ENCODE measurements at regions not wholly inside any gene's neighbourhood (a gene's known extent, or its start where the extent isn't known, plus 50 kb on each side); places are given as distances from the start of the nearest gene placed in this dataset.

- Histone ChIP-seq H3K36me3 (no peaks in the 10 kb centered on the region), H3K27ac (no peak overlapping the region), H3K27me3 (replicated peaks; ENCODE audit: insufficient read depth) (no peaks in the 10 kb centered on the region), H3K4me3 (no peak overlapping the region), H3K4me1 (ENCODE audit: control insufficient read depth in 1 of 2, low read depth in 2 of 2) (no peaks in the 10 kb centered on the region), H3K9me3 (no peaks in the 10 kb centered on the region)
- DNase-seq (ENCODE audit: low spot score) (no peak), ATAC-seq (ENCODE audit: insufficient number of reproducible peaks, low FRiP score, low read depth) (no peak)
- no peak for TF ChIP-seq CTCF (IDR thresholded peaks at IDR 0.05)
Observed at GRCh38 chr4:81951891-81952455, 421.8 kb downstream of the HNRNPD start.

- no peak for TF ChIP-seq CTCF (IDR thresholded peaks at IDR 0.05)
- Histone ChIP-seq H3K27me3 (replicated peaks; ENCODE audit: insufficient read depth) (no peaks in the 10 kb centered on the region), H3K27ac (no peak overlapping the region), H3K9me3 (no peaks in the 10 kb centered on the region), H3K36me3 (no peaks in the 10 kb centered on the region), H3K4me1 (ENCODE audit: control insufficient read depth in 1 of 2, low read depth in 2 of 2) (no peaks in the 10 kb centered on the region), H3K4me3 (no peak overlapping the region)
- DNase-seq (ENCODE audit: low spot score), result no peak
- no peak for ATAC-seq (ENCODE audit: insufficient number of reproducible peaks, low FRiP score, low read depth)
Observed at GRCh38 chr4:81946996-81947395, 426.8 kb downstream of the HNRNPD start.

- TF ChIP-seq CTCF (IDR thresholded peaks at IDR 0.05), result no peak
- ATAC-seq (ENCODE audit: insufficient number of reproducible peaks, low FRiP score, low read depth) (no peak), DNase-seq (ENCODE audit: low spot score) (no peak)
- Histone ChIP-seq H3K4me1 (ENCODE audit: control insufficient read depth in 1 of 2, low read depth in 2 of 2) (no peaks in the 10 kb centered on the region), H3K4me3 (no peak overlapping the region), H3K9me3 (no peaks in the 10 kb centered on the region), H3K36me3 (no peaks in the 10 kb centered on the region), H3K27me3 (replicated peaks; ENCODE audit: insufficient read depth) (no peaks in the 10 kb centered on the region), H3K27ac (no peak overlapping the region)
Observed at GRCh38 chr4:81930506-81931238, 443.1 kb downstream of the HNRNPD start.

- ATAC-seq (ENCODE audit: insufficient number of reproducible peaks, low FRiP score, low read depth) (no peak), DNase-seq (ENCODE audit: low spot score) (no peak)
- no peaks in the 10 kb centered on the region for H3K36me3 ChIP-seq
- H3K27ac ChIP-seq, result no peak overlapping the region
- H3K9me3 ChIP-seq, result no peaks in the 10 kb centered on the region
- no peaks in the 10 kb centered on the region for H3K4me1 ChIP-seq (ENCODE audit: control insufficient read depth in 1 of 2, low read depth in 2 of 2)
- H3K27me3 ChIP-seq (replicated peaks; ENCODE audit: insufficient read depth), result no peaks in the 10 kb centered on the region
- no peak overlapping the region for H3K4me3 ChIP-seq
- no peak for TF ChIP-seq CTCF (IDR thresholded peaks at IDR 0.05)
Observed at GRCh38 chr4:81923140-81923539, 450.7 kb downstream of the HNRNPD start.

- no peak for DNase-seq (ENCODE audit: low spot score)
- no peaks in the 10 kb centered on the region for H3K27me3 ChIP-seq (replicated peaks; ENCODE audit: insufficient read depth)
- no peaks in the 10 kb centered on the region for H3K9me3 ChIP-seq
- no peak overlapping the region for H3K27ac ChIP-seq
- H3K4me3 ChIP-seq, result no peak overlapping the region
- no peak for TF ChIP-seq CTCF (IDR thresholded peaks at IDR 0.05)
- no peaks in the 10 kb centered on the region for H3K36me3 ChIP-seq
- no peak for ATAC-seq (ENCODE audit: insufficient number of reproducible peaks, low FRiP score, low read depth)
- no peaks in the 10 kb centered on the region for H3K4me1 ChIP-seq (ENCODE audit: control insufficient read depth in 1 of 2, low read depth in 2 of 2)
Observed at GRCh38 chr4:81922313-81922712, 450.6 kb upstream of the RASGEF1B start.

All from thoracic aorta (tissue), 2 donors.